ENCODE measurements at regions not wholly inside any gene's neighbourhood (a gene's known extent, or its start where the extent isn't known, plus 50 kb on each side); places are given as distances from the start of the nearest gene placed in this dataset.

DNA sequence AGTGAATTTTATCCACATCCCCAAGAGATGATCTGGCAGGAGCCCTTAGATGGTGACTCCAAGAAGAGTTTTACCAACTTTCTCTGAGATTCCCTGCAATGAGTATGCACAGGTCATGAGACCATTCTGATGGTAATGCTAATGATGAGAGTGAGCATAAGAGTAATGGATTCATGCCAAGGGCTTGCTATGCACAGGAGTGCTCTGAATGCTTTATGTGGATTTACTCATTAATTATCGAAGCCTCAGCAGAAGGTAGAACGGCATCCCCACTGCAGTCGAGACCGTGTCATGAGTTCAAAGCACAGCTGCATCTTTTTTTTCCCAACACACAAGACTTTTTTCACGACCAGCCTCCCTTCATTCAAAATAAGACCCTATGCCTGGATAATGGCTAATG, 355.0 kb downstream of the RAB28 start:
- no peak for DNase-seq

DNA sequence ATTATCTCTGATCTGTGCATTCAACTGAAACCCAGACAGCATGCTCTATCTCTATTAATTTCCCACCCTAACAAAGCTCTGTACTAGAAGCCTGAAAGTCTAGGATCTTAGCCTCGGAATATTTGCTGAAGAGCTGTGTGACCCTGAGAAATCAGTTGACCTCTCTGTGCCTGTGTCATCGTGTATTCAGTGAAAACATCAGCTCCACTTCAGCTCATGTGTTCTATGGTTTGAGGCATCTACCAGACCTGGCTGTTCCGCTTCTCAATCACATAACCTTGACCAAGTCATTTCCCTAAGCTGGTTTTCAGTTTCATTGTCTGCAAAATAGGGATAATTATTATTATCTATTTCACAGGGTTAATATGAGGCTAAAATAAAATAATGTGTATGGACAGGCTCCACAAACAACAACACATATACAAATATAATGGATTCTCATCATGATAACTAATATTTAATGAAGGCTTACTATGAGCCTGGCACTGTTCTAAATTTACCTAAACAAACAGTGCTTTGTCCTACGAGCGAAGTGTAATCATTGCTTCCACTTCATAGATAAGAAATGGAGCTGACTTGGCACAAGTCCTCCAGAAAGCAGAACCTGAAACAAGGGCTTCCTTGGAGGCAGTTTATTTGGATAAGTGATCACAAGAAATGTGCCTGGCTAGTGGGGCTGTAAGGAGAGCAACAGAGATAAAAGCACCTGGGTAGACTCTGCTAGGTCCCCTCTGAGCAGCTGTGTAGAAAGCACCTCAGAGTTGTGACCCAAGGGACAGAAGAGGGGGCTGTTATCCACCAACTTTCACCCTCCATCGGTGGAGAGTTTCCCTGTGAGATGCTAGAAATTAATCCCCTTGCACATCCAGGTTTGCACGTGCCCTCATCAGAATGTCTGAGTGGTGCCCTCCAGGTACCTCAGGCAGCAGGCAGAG, 356.9 kb downstream of the RAB28 start:
- no peak for DNase-seq

DNA sequence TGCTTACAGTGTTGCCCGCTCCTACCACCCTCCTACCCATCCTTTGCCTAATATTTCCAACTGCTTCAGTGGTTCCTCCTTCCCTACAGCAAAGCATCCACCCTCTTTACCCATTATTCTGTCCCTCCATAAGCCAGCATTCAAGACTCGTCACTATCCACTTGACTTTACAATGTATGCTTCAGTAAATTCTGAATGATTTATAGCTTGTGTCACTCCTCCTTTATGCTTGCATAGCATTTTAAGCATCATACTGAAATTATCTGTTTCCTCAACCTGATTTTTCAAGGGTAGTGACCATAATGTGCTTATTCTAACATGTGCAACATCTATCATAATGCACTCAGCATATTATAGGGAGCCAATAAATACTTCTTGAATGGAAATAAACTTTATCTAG, 365.5 kb downstream of the RAB28 start:
- DNase-seq: no peak

- no peak for DNase-seq
These were observed 367.0 kb downstream of the RAB28 start for GRCh38 chr4:13117185-13117584.

DNA sequence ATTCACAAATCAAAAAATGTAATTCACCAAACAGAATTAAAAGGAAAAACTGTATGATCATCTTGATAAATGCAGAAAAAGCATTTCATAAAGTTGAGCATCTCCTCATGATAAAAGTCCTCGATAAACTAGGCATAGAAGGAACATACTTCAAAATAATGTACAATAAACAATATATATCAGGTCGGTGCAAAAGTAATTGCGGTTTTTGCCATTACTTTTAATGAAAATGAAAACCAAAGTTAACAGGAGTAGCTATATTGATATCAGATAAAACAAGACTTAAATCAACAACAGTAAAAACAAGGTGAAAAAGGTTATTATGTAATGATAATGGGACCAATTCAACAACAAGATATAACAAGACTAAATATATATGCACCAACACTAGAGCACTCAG, 372.1 kb downstream of the RAB28 start:
- no peak for DNase-seq

DNA sequence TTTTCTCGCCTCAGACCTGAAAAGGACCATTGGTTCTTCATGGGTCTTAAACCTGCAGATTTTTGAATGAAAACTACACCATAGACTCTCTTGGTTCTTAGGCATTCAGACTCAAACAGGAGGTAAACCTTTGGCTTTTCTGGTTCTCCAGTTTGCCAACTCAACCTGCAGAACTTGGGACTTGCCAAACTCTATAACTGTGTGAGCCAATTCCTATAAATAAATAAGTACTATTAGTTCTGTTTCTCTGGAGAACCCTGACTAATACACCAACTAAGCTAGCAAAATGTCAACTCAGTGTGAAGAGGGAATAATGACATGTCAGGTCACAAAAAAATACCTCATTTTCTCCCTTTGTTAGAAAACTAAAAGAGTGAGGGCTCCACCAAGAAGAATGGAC, 374.6 kb downstream of the RAB28 start:
- no peak for DNase-seq

DNA sequence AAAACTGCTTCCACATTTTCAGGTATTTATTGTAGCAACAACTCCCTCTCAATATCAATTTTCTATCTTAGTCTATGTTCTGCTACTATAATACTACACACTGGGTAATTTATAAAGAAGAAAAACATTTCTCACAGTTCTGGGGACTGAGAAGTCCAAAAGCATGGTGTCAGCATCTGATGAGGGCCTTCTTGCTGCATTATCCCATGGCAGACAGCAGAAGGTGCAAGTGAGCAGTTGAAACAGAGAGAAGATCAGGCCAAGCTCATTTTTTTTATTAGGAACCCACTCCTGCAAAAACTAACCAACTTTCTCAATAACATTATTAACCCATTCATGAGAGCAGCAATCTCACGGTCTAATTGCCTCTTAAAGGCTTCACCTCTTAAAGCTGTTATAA, 376.0 kb downstream of the RAB28 start:
- DNase-seq: no peak

GRCh38 chr4:13103382-13104015, 380.6 kb downstream of the RAB28 start:
- no peak for DNase-seq

- no peak for DNase-seq
These were observed 381.9 kb downstream of the RAB28 start for GRCh38 chr4:13102092-13102742.

DNA sequence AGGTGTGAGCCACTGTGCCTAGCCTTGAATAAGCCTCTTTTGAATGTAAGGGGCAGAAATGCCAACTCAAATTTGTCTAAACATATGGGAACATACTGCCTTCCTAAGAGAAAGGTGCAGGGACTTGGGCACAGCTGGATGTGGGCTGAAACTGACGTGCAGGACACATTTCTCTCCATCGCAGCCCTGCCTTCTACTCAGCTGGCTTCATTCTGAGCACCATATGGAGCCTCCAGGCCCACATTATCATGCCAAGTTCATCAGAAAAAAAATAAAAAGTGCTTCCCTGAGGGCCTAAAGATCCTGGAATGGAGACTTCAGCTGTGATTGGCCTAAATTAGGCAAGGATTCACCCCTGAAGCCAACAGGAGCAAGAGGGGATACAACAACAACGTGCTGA, 386.2 kb downstream of the RAB28 start:
- no peak for DNase-seq

- no peak for DNase-seq
These were observed 388.4 kb downstream of the RAB28 start for GRCh38 chr4:13095722-13096121.

DNA sequence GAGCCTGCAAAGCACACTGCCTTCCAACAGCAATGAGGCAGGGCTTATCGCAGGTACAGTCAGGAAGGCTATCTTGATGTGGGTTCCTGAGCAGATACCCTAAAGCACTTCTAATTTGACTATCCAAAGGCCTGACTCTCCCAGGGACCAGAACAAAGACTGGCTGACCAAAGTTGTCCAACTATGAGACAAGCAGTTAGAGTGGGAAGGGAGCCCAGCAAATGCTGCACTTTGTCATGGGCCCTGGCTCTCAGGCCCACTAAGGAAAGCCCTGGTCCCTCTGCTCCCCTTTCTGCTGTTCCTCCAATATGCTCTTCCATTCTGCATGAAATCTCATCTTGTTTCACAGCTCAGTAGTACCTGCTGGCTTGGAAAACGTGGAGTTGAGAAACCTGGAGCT, 391.0 kb downstream of the RAB28 start:
- peak in 1 of 3 donors; percentile 2 for DNase-seq

GRCh38 chr4:13092702-13093101, 391.4 kb downstream of the RAB28 start:
- peak; percentile 50 to 78 (median 69) for DNase-seq

DNA sequence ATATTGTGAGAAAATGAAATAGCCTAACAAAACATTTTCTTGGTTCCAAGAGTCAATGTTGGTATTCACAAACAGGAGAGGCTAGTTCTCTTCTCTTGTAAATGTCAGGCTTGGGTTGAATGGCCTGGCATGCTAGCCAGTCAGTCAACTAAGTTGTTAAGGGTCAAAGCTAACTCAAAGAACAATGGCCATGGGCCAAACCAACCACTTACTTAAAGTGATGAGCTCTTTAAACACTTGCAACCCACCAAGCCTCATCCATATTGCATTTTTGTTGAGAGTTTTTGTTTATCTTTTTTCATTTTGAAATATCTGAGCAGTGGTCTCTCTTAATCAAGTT, 394.5 kb downstream of the RAB28 start:
- no peak for DNase-seq

- DNase-seq: no peak
These were observed 395.1 kb downstream of the RAB28 start for GRCh38 chr4:13088726-13089658.

- DNase-seq: no peak
These were observed 397.1 kb downstream of the RAB28 start for GRCh38 chr4:13087041-13087440.

DNA sequence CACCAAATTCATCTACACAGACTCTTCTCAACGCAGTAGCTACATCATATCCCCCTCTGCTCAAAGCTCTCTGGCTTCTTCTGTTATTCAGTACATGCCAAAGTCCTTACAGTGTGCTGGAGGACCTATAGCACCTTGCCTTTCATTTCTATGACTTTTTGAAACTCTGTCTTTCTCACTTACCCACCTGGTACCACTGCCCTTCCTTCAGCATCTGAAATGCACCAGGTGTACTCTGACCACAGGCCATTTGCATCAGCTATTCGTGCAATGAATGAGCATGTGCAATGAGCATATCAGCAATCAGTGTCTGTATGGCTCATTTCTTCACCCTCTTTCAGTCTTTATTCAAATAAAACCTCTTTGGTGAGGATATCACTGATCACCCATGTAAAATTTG, 399.9 kb downstream of the RAB28 start:
- DNase-seq: no peak

DNA sequence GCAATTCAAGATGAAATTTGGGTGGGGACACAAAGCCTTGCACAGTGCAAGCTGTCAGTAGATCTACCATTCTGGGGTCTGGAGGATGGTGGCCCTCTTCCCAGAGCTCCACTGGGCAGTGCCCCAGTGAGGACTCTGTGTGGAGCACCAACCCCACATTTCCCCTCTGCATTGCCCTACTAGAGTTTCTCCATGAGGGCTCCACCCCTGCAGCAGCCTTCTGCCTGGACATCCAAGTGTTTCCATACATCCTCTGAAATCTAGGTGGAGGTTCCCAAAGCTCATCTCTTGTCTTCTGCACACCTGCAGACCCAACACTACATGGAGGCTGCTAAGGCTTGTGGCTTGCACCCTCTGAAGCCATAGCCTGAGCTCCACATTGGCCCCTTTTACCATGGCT, 402.3 kb downstream of the RAB28 start:
- DNase-seq: no peak

GRCh38 chr4:13067077-13067476, 417.1 kb downstream of the RAB28 start:
- DNase-seq: no peak

DNA sequence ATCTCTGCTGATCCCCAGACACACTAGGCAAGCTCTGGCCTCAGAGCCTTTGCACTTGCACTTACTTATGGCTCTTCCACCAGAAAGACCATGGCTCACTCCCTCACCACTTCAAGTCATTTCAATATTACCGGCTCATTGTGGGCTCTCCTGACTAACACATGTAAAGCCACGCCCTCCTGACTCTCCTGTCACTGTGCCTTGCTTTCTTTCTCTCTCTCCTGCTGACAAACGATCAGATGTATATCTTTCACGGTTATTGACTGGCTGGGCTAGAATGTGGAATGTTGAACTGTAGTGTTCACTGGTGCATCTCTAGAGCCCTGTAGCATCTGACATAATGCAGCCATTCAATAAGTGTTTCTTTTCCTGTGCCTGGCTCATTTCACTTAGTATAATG, 425.1 kb downstream of the RAB28 start:
- no peak for DNase-seq

DNA sequence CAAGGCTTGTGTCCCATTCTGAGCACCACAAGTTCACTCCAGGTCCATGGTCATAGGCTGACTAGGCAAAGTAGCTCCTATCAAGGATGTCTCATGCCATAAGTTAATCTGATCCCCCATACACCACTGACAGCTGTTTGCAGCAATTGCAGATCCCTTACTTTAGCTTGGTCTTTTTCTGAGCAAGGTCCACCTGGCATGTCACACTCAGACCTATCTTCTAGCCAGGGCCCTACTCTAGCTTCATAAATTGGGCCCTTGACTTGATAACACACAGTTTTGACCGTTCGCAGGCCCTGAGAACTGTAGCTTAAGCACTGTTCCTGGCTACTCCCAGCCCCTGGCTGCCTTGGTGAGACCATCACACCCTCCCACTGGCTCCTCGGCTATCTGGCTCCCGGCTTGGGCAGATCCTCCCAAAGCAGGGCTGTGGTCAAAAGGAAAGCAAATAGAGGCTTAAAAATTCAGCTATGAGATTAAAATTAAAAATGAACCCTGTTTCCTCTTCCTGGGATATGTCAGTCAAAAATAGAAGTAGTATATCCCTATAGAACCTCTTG, 427.4 kb downstream of the RAB28 start:
- no peak for DNase-seq
